ENCODE measurements at regions not wholly inside any gene's neighbourhood (a gene's known extent, or its start where the extent isn't known, plus 50 kb on each side); places are given as distances from the start of the nearest gene placed in this dataset.

GRCh38 chr6:7034055-7034454, 73.7 kb upstream of the RREB1 start:
- H3K4ac ChIP-seq (ENCODE audit: low read depth, low read length) = no peak overlapping the region
- no peak overlapping the region for H3K23ac ChIP-seq (ENCODE audit: insufficient read length, low read depth, low read length)
- no peak overlapping the region for H2AK5ac ChIP-seq (ENCODE audit: insufficient read length, low read length)
- H4K20me1 ChIP-seq (ENCODE audit: control insufficient read depth, insufficient read depth, insufficient read length) = no peaks in the 10 kb centered on the region
- no peaks in the 10 kb centered on the region for H3K79me2 ChIP-seq (ENCODE audit: insufficient read depth, low read length)
- no peak overlapping the region for H3K9ac ChIP-seq (ENCODE audit: extremely low read depth, insufficient read length, low read length)
- no peak overlapping the region for H2BK5ac ChIP-seq (ENCODE audit: insufficient read length, low read length)
- H2BK120ac ChIP-seq (ENCODE audit: low read depth, low read length, poor library complexity, severe bottlenecking) = no peak overlapping the region
- H3K27ac ChIP-seq (ENCODE audit: insufficient read length, low read depth, low read length) = no peak overlapping the region
- H3K4me1 ChIP-seq (ENCODE audit: insufficient read depth, low read length) = no peaks in the 10 kb centered on the region
- H3K4me1 Mint-ChIP-seq = 0 out of 4 replicates have a peak, but pooled peaks cover 0 to 5% of the 10 kb centered on the region in 2 experiments
- H4K8ac ChIP-seq (replicated peaks; ENCODE audit: insufficient read length, low read depth, low read length) = no peak overlapping the region
- H4K5ac ChIP-seq (ENCODE audit: insufficient read length, low read depth, low read length) = no peak overlapping the region
- no peak overlapping the region for H3K27ac Mint-ChIP-seq
- no peak overlapping the region for H3T11ph ChIP-seq (ENCODE audit: low read length)
- H3K18ac ChIP-seq (ENCODE audit: insufficient read length, low read depth, low read length) = no peak overlapping the region
- no peak overlapping the region for H2BK12ac ChIP-seq (ENCODE audit: insufficient read length, low read depth, low read length)
- H3K23me2 ChIP-seq (ENCODE audit: insufficient read length, low read depth, low read length, poor library complexity, severe bottlenecking) = no peaks in the 10 kb centered on the region
- H3K4me2 ChIP-seq (ENCODE audit: insufficient read depth, insufficient read length, low read length) = no peak overlapping the region
- no peak overlapping the region for H4K91ac ChIP-seq (ENCODE audit: insufficient read length, low read depth, low read length)
- no peaks in the 10 kb centered on the region for H3K36me3 Mint-ChIP-seq (ENCODE audit: insufficient read depth in 1 of 3, low read depth in 3 of 3)
- no peaks in the 10 kb centered on the region for H3K27me3 ChIP-seq (ENCODE audit: insufficient read depth, low read length)
- H2AFZ ChIP-seq (ENCODE audit: low read length) = no peak overlapping the region
- TF ChIP-seq, protein P1, sequence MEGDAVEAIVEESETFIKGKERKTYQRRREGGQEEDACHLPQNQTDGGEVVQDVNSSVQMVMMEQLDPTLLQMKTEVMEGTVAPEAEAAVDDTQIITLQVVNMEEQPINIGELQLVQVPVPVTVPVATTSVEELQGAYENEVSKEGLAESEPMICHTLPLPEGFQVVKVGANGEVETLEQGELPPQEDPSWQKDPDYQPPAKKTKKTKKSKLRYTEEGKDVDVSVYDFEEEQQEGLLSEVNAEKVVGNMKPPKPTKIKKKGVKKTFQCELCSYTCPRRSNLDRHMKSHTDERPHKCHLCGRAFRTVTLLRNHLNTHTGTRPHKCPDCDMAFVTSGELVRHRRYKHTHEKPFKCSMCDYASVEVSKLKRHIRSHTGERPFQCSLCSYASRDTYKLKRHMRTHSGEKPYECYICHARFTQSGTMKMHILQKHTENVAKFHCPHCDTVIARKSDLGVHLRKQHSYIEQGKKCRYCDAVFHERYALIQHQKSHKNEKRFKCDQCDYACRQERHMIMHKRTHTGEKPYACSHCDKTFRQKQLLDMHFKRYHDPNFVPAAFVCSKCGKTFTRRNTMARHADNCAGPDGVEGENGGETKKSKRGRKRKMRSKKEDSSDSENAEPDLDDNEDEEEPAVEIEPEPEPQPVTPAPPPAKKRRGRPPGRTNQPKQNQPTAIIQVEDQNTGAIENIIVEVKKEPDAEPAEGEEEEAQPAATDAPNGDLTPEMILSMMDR (conservative IDR thresholded peaks at IDR 0.05) = no peak
- H3K27me3 Mint-ChIP-seq (ENCODE audit: low read depth) = no peaks in the 10 kb centered on the region; the same call in 1 of the 2 replicates
- H3K56ac ChIP-seq (ENCODE audit: insufficient read length, low read depth, low read length) = no peak overlapping the region
- no peaks in the 10 kb centered on the region for H3K9me3 Mint-ChIP-seq
- no CpG with 5 or more reads among the region's 1 CpG for WGBS (ENCODE audit: extremely low coverage, insufficient read length, low lambda C conversion rate)
- H2BK15ac ChIP-seq (ENCODE audit: low read depth, low read length) = no peak overlapping the region
- H3K9me3 ChIP-seq (ENCODE audit: control insufficient read depth, low read depth, low read length) = no peaks in the 10 kb centered on the region
- no peak overlapping the region for H2BK20ac ChIP-seq (ENCODE audit: low read depth, low read length, poor library complexity, severe bottlenecking)
- no peaks in the 10 kb centered on the region for H3K79me1 ChIP-seq (ENCODE audit: insufficient read depth, low read depth, low read length, poor library complexity, severe bottlenecking)
- H3K4me3 Mint-ChIP-seq = no peak overlapping the region
- DNase-seq = no peak
- no peak overlapping the region for H3K14ac ChIP-seq (ENCODE audit: insufficient read depth, low read length)
